HG03460 (cell line): ENCODE measurements at regions not wholly inside any gene's neighbourhood (a gene's known extent, or its start where the extent isn't known, plus 50 kb on each side); places are given as distances from the start of the nearest gene placed in this dataset.
A peak's percentile ranks its signal among the peaks of the same experiment; 100 is the strongest.
"Not testable (repeated sequence)": the region's sequence is repeated elsewhere in the genome, so short reads cannot be mapped to it uniquely, and the experiment has no call there.

Experiments
- ATAC-seq: cut with Tn5 transposase; IDR thresholded peaks from one replicate; pipeline ENCODE4 v1.9.1; 2021; ENCODE audit not compliant: unreplicated experiment

DNA sequence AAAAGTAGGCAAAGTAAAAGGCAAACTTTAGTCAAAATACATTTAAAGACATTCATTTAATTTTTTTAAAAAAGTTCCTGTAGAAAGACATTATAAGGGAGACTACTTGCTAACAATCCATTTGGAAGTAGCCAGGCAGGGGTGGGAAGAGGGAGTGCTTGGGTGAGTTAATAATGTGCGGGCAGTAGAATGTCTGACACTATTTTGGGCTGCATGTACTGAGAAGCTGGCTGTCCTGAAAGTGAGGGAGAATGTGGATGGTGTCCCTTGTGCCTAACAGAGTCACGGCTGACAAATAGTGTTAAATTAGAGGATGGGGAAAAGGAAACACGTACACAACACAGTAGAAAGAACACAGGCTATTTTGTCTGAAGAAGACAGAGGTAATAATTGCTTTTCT is 142.5 kb downstream of the LCA5 start:
- ATAC-seq = no peak

GRCh38 chr6:79392094-79392493 is 145.1 kb downstream of the LCA5 start:
- ATAC-seq = no peak

DNA sequence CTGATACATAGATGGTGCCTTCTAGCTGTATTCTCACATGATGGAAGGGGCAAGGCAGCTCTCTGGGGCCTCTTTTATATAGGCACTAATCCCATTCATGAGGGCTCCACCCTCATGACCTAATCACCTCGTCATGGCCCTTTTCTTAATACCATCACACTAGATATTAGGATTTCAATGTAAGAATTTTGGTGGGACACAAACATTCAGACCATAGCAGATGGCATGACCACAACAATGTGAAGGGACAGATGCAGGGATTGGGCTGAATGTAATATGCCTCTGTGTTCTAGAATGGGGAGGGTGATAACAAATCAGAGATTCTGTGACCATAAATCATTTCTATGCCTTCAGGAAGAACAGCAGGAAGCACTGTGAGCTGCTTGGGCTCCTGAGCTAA is 145.8 kb downstream of the LCA5 start:
- ATAC-seq = no peak

GRCh38 chr6:79385893-79386292 is 151.3 kb downstream of the LCA5 start:
- ATAC-seq = no peak

DNA sequence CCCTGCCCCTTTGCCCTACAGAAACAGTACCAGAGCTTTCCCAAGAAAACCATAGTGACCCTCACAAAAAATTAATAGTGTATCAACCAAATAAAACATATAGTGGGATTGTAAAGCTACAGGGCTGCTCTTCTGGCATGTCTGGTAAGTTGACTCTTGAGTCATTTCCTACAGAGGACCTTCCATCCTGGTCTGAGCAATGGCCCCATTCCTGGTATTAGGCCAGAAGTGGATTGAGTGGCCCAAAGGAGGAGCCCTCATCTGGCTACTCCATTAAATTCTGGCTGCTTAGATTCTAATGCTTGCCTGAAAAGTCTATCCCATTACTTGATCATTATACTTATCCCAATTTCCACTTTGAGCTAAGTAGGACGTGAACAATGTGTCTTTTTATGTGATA is 150.9 kb upstream of the HMGN3 start:
- ATAC-seq = no peak

- ATAC-seq = no peak
Measured at GRCh38 chr6:79384845-79385244, 150.4 kb upstream of the HMGN3 start.

GRCh38 chr6:79378957-79379356 is 144.5 kb upstream of the HMGN3 start:
- ATAC-seq = no peak

DNA sequence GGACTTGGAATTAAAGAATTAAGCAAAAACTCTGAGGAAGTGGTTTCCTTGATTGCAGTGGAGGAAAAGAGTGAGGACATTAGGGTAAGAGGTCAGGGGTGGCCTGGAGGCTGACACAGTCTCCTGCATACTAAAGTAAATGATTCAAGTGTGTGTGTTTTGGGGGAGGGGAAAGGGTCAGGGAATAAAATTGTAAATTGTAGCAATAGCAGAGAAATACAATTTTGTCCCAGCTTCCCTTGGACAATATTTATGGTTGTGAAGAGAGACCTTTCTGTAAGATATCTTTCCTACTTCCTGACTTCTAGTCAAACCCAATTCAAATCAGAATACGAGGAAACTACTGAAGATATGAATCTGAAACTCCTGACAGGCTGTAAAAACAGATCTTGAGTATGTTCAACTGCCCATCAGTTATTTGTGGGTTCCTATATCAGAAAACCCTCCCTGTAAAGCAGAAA is 143.4 kb upstream of the HMGN3 start:
- no peak for ATAC-seq

GRCh38 chr6:79377047-79377446 is 142.6 kb upstream of the HMGN3 start:
- ATAC-seq = no peak

GRCh38 chr6:79375635-79376337 is 141.3 kb upstream of the HMGN3 start:
- no peak for ATAC-seq

DNA sequence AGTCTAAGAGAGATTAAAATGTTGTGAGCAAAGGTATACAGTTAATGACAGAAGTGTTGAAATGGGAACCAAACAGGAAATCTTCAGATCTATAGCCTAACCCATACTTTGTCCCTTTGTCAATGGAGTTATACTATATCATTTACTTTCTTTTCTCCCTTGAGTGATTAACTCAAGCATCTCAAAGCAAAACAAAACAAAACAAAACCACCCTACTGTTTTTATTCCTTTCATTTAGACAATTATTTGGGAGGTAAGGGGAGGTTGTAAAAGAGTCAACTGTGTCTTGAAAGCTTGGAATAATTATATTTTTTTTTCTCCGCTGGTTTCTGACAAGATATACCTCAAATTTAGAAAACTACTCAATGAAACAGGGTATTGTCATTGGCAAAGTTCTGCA is 139.8 kb upstream of the HMGN3 start:
- ATAC-seq = no peak

DNA sequence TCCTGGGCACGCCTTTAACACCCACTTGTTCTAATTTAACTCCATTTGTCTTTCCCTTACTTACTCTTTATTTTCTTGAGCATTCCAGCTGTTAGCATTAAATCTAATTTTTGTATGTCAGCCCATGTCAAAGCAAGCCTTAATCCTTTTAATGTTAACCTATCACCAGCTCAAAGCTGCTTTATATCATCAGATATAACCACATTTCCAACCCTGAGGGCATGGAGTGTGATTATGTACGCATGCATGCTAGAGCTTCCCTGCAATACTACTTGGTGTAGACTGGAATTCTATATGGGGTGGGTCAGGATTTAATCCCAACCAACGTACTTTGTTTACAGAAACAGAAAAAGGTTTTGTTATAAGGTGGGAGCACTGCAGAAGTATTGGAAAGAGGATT is 139.4 kb upstream of the HMGN3 start:
- no peak for ATAC-seq

DNA sequence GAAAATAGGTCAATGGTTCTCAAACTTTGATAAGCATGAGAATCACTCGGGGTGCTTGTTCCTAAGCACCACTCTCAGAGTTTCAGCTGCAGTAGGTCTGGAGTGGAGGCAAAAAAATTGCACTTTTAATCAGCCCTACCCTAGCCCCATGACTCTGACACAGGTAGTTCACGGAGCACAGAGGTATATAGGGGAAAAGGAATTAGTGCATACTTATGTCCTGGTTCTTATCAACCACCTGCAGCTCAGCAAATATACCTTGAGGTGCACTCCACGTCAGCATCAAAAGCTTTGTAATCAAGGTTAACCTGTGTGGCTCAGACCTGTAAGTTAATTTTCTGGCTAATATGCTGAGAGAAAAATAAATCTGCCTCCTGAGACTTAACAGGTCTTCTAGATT is 138.8 kb upstream of the HMGN3 start:
- no peak for ATAC-seq

GRCh38 chr6:79372757-79373156 is 138.3 kb upstream of the HMGN3 start:
- no peak for ATAC-seq

DNA sequence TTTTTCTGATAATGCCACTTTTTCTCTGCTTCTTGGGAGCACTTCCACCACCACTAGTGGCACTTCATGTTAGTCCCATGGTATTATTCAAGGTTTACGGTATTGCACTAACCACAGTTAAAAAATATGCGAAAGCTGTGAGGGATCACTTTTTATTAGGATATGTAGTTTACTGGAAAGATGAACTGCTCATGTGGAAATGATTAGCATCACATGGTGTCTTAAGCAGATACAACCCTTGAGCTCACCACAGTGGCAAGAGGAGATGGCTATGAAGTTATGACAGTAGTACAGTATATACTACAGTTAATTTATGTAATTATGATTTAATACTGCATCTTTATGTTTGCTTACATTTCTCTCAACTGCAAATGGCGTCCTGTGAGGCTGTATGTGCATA is 134.5 kb upstream of the HMGN3 start:
- ATAC-seq = no peak

- ATAC-seq = not testable (repeated sequence)
Measured at GRCh38 chr6:79363441-79363840, 129.0 kb upstream of the HMGN3 start.

- not testable (repeated sequence) for ATAC-seq
Measured at GRCh38 chr6:79361074-79361473, 126.6 kb upstream of the HMGN3 start.

- ATAC-seq = no peak
Measured at GRCh38 chr6:79353226-79353625, 118.7 kb upstream of the HMGN3 start.

DNA sequence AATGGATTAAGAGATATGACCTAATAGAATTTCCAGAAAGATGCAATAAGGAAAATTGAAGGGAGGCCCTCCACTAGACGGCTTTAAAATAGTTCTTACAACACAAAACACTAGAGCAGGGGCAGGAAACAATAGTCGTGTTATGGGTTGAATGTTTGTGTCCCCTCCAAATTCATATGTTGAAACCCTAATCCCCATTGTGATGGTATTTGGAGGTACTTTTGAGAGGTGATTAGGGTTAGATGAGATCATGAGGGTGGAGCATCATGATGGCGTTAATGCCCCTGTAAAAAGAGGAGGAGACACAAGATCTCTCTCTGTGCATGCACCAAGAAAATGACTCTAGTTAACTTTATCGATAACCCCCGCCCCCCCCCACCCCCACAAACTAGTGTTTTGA is 104.0 kb upstream of the HMGN3 start:
- ATAC-seq = no peak

DNA sequence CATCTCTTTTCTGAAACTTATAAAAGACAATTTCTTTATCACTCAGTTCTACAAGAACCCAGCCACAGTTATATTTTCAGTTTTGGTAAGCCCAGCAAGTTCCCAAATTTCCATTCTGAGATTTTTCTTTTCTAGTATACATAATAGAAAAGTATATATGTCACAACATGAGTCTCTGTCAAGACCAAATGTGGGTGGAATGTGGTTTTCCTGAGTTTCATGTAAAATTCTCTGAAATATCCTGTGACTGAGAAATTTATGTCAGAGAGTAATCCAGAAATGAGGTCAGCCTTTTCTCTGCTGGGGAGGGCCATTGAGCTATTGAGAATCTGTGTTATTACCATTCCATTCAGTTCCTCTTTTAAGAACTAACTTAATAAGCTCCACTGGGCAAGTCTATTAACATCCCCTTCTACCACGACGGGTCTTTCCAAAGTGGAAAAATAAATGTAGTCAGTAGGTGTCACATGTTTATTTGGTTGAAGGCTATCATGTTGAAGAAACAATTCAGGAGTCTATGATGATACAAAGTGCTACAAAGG is 100.7 kb upstream of the HMGN3 start:
- peak; percentile 84 for ATAC-seq

DNA sequence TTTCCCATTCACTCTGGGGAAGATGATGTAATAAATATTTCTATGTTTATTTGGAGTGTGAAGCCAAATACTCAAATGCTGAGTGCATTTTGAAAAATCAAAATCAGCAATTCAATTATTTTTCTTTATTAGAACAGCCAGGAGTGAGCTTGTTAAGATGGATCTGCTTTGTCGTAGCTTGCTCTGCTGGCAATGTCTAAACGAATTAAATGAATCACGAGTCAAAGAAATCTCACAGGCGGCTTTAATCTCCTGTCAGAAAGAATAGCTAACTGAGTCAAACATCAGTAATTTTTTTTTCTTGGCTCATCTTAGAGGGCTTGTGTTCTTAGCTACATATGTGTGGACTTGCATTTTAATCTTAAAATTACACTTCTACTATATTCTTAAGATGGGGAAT is 100.2 kb upstream of the HMGN3 start:
- ATAC-seq = no peak

DNA sequence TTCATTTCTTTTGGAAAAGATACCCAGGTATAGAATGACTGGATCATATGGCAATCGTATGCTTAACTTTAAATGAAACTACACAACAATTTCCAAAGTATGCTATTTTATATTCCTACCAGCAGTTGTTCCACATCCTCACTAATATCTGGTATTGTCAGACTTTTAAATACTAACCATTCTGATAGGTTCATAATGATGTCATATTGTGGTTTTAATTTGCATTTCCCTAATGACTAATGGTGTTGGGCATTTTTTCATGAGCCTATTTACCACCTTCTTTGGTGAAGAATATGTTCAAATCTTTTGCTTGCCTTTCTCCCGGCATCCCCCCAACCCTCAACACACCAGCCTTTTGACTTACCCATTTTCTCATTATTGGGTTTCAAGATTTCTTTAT is 96.2 kb upstream of the HMGN3 start:
- ATAC-seq = no peak

DNA sequence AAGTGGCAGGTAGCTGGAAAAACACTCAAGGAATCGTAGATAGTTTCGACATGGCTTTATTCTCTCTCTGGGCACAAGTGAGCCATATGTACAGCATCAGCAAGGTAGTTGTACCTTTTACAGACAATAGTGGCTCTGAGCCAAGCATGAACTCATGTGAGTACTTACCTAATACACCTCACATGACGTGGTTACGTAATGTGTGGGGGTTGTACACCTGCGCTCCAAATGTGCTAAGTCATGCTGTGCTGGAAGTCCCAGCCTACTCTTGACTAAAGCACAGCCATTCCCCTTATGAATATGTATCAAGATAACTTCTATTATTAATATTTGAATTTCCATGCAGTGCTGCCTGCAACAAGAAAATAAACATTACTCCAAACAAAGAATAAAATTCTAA is 78.8 kb upstream of the HMGN3 start:
- ATAC-seq = no peak
